GM12875 (cell line): ENCODE measurements at regions not wholly inside any gene's neighbourhood (a gene's known extent, or its start where the extent isn't known, plus 50 kb on each side); places are given as distances from the start of the nearest gene placed in this dataset.

ENCODE experiments used
- H3K4me3 ChIP-seq: one replicate; pipeline ENCODE4 v1.5.1; 2011; ENCODE audit warnings: low read depth, low read length, control low read depth
- CTCF ChIP-seq: IDR thresholded peaks from 2 replicates; pipeline ENCODE4 v1.5.1; 2011; ENCODE audit warnings: low read depth, mild to moderate bottlenecking, control low read depth, inconsistent platforms, low read length, moderate library complexity, borderline replicate concordance; ENCODE audit not compliant: insufficient read depth

- no peak for TF ChIP-seq CTCF
- no peak overlapping the region for H3K4me3 ChIP-seq
Observed at GRCh38 chr17:71966459-71967313, 154.1 kb upstream of the SOX9 start.

GRCh38 chr17:71969500-71969899 is 151.3 kb upstream of the SOX9 start:
- no peak overlapping the region for H3K4me3 ChIP-seq
- TF ChIP-seq CTCF, result no peak

- TF ChIP-seq CTCF, result no peak
- no peak overlapping the region for H3K4me3 ChIP-seq
Observed at GRCh38 chr17:71970312-71970711, 150.5 kb upstream of the SOX9 start.

GRCh38 chr17:71974051-71974450 is 146.8 kb upstream of the SOX9 start:
- no peak overlapping the region for H3K4me3 ChIP-seq
- no peak for TF ChIP-seq CTCF

- no peak for TF ChIP-seq CTCF
- H3K4me3 ChIP-seq, result no peak overlapping the region
Observed at GRCh38 chr17:71975331-71975801, 145.5 kb upstream of the SOX9 start.

- no peak overlapping the region for H3K4me3 ChIP-seq
- TF ChIP-seq CTCF, result no peak
Observed at GRCh38 chr17:71976011-71976649, 144.7 kb upstream of the SOX9 start.

- H3K4me3 ChIP-seq, result no peak overlapping the region
- no peak for TF ChIP-seq CTCF
Observed at GRCh38 chr17:71978435-71978834, 142.4 kb upstream of the SOX9 start.
